Ishikawa (cell line): ENCODE measurements at regions not wholly inside any gene's neighbourhood (a gene's known extent, or its start where the extent isn't known, plus 50 kb on each side); places are given as distances from the start of the nearest gene placed in this dataset.

ENCODE experiments used
- CEBPB ChIP-seq: IDR thresholded peaks from 2 replicates; pipeline ENCODE4 v1.6.1; 2012
- CREB1 ChIP-seq: IDR thresholded peaks from 2 replicates; pipeline ENCODE4 v1.6.1; 2012; ENCODE audit warnings: low read depth
- EGR1 ChIP-seq: IDR thresholded peaks from 2 replicates; pipeline ENCODE4 v1.6.1; 2012
- EP300 ChIP-seq: IDR thresholded peaks from 2 replicates; pipeline ENCODE4 v1.6.1; 2012; ENCODE audit warnings: borderline replicate concordance
- FOXM1 ChIP-seq: IDR thresholded peaks from 2 replicates; pipeline ENCODE4 v1.6.1; 2012; ENCODE audit warnings: low read depth, borderline replicate concordance
- MAX ChIP-seq: IDR thresholded peaks from 2 replicates; pipeline ENCODE4 v1.6.1; 2012
- NFIC ChIP-seq: IDR thresholded peaks from 2 replicates; pipeline ENCODE4 v1.6.1; 2012
- RAD21 ChIP-seq: IDR thresholded peaks from 2 replicates; pipeline ENCODE4 v1.6.1; 2012; ENCODE audit warnings: low read depth
- TAF1 ChIP-seq: IDR thresholded peaks from 2 replicates; pipeline ENCODE4 v1.6.1; 2012; ENCODE audit warnings: low read depth, mild to moderate bottlenecking
- TCF12 ChIP-seq: IDR thresholded peaks from 2 replicates; pipeline ENCODE4 v1.6.1; 2012; ENCODE audit warnings: low read depth
- TEAD4 ChIP-seq: IDR thresholded peaks from 2 replicates; pipeline ENCODE4 v1.6.1; 2012
- USF1 ChIP-seq: IDR thresholded peaks from 2 replicates; pipeline ENCODE4 v1.6.1; 2012
- YY1 ChIP-seq: IDR thresholded peaks from 2 replicates; pipeline ENCODE4 v1.6.1; 2012; ENCODE audit warnings: low read depth
- ZBTB7A ChIP-seq: IDR thresholded peaks from 2 replicates; pipeline ENCODE4 v1.6.1; 2012; ENCODE audit warnings: low read depth
- TF ChIP-seq, protein P1 (sequence below): IDR thresholded peaks from 2 replicates; pipeline ENCODE4 v1.6.1; 2012; ENCODE audit warnings: low read depth, mild to moderate bottlenecking

GRCh38 chr2:64296695-64297346 is 152.6 kb upstream of the PELI1 start:
- TF ChIP-seq FOXM1 (no peak), ZBTB7A (peak; percentile 54; the same call in 1 of the 2 replicates)
- TF ChIP-seq, protein P1, sequence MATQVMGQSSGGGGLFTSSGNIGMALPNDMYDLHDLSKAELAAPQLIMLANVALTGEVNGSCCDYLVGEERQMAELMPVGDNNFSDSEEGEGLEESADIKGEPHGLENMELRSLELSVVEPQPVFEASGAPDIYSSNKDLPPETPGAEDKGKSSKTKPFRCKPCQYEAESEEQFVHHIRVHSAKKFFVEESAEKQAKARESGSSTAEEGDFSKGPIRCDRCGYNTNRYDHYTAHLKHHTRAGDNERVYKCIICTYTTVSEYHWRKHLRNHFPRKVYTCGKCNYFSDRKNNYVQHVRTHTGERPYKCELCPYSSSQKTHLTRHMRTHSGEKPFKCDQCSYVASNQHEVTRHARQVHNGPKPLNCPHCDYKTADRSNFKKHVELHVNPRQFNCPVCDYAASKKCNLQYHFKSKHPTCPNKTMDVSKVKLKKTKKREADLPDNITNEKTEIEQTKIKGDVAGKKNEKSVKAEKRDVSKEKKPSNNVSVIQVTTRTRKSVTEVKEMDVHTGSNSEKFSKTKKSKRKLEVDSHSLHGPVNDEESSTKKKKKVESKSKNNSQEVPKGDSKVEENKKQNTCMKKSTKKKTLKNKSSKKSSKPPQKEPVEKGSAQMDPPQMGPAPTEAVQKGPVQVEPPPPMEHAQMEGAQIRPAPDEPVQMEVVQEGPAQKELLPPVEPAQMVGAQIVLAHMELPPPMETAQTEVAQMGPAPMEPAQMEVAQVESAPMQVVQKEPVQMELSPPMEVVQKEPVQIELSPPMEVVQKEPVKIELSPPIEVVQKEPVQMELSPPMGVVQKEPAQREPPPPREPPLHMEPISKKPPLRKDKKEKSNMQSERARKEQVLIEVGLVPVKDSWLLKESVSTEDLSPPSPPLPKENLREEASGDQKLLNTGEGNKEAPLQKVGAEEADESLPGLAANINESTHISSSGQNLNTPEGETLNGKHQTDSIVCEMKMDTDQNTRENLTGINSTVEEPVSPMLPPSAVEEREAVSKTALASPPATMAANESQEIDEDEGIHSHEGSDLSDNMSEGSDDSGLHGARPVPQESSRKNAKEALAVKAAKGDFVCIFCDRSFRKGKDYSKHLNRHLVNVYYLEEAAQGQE, result peak; percentile 89

GRCh38 chr2:64298161-64298560 is 153.9 kb upstream of the PELI1 start:
- TF ChIP-seq YY1 (no peak), NFIC (no peak), TEAD4 (no peak), USF1 (no peak), TAF1 (no peak), TCF12 (no peak), CREB1 (no peak), CEBPB (no peak), EP300 (no peak), MAX (no peak), RAD21 (no peak), ZBTB7A (no peak), FOXM1 (no peak), EGR1 (no peak)
- TF ChIP-seq, protein P1, result no peak

GRCh38 chr2:64300066-64300465 is 153.9 kb upstream of the LGALSL start:
- no peak for TF ChIP-seq FOXM1
- no peak for TF ChIP-seq EGR1
- TF ChIP-seq TEAD4, result no peak
- TF ChIP-seq MAX, result no peak
- no peak for TF ChIP-seq CREB1
- TF ChIP-seq TAF1, result no peak

DNA sequence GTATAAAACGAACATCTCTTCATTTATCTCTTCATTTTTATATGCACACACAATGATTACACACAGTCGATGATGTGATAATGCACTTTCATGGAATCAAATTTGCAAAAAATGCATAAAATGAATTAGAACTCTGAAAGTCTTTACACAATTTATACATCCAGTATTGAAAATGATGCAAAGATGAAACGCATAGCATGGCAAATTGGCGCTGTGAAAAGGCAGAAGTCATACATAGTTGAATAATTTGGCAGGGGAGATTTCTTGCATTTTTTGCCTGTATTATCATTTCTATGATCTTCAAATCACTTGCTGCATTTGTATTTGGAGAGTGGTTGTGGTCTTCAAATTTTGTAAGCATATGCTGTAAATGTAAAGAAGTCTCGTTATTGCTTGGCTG is 150.7 kb upstream of the LGALSL start:
- TF ChIP-seq YY1 (no peak), CEBPB (no peak), RAD21 (no peak), EGR1 (no peak), ZBTB7A (no peak), TEAD4 (no peak), NFIC (no peak), TAF1 (no peak), EP300 (no peak), MAX (no peak), CREB1 (no peak), USF1 (no peak), FOXM1 (no peak), TCF12 (no peak)
- TF ChIP-seq, protein P1, result no peak
